Glutamatergic neuron (in vitro differentiated cells): ENCODE measurements at regions not wholly inside any gene's neighbourhood (a gene's known extent, or its start where the extent isn't known, plus 50 kb on each side); places are given as distances from the start of the nearest gene placed in this dataset.

Source experiments
- DNase-seq: peaks from one replicate; pipeline ENCODE4 v3.0.0; 2022
- H3K27ac Mint-ChIP-seq: one replicate; pipeline ENCODE4 v1.8.0; 2020; ENCODE audit warnings: mild to moderate bottlenecking, mixed read lengths, inconsistent platforms; ENCODE audit not compliant: unreplicated experiment
- H3K27me3 Mint-ChIP-seq: one replicate; pipeline ENCODE4 v1.8.0; 2020; ENCODE audit warnings: mild to moderate bottlenecking, moderate library complexity, mixed read lengths, inconsistent platforms; ENCODE audit not compliant: unreplicated experiment
- H3K36me3 Mint-ChIP-seq: one replicate; pipeline ENCODE4 v1.8.0; 2020; ENCODE audit warnings: mild to moderate bottlenecking, mixed read lengths, inconsistent platforms; ENCODE audit not compliant: unreplicated experiment
- H3K4me1 Mint-ChIP-seq: one replicate; pipeline ENCODE4 v1.8.0; 2020; ENCODE audit warnings: mild to moderate bottlenecking, low read depth, mixed read lengths, inconsistent platforms; ENCODE audit not compliant: unreplicated experiment
- H3K4me3 Mint-ChIP-seq: one replicate; pipeline ENCODE4 v1.8.0; 2020; ENCODE audit warnings: mild to moderate bottlenecking, mixed read lengths, inconsistent platforms; ENCODE audit not compliant: unreplicated experiment
- H3K9me3 Mint-ChIP-seq: one replicate; pipeline ENCODE4 v1.8.0; 2020; ENCODE audit warnings: mild to moderate bottlenecking, moderate library complexity, mixed read lengths, inconsistent platforms; ENCODE audit not compliant: unreplicated experiment
- CTCF ChIP-seq: fragments of 200-600 bp; sonication (generic); IDR thresholded peaks from one replicate; pipeline ENCODE4 v1.5.0; 2021; ENCODE audit not compliant: partially characterized antibody, unreplicated experiment

- Mint-ChIP-seq H3K27ac (no peak overlapping the region), H3K4me3 (no peak overlapping the region), H3K36me3 (peaks cover 3% of the 10 kb centered on the region), H3K4me1 (peaks cover 30% of the 10 kb centered on the region), H3K27me3 (no peaks in the 10 kb centered on the region), H3K9me3 (peaks cover 6% of the 10 kb centered on the region)
- no peak for TF ChIP-seq CTCF
- DNase-seq, result no peak
Observed at GRCh38 chr6:62615366-62616015, 329.5 kb upstream of the KHDRBS2 start.

- Mint-ChIP-seq H3K27me3 (peaks cover 2% of the 10 kb centered on the region), H3K36me3 (peaks cover 6% of the 10 kb centered on the region), H3K4me3 (no peak overlapping the region), H3K9me3 (peaks cover 12% of the 10 kb centered on the region), H3K4me1 (peaks cover 37% of the 10 kb centered on the region), H3K27ac (no peak overlapping the region)
- peak; percentile 9 for TF ChIP-seq CTCF
- DNase-seq, result no peak
Observed at GRCh38 chr6:62614442-62614841, 328.4 kb upstream of the KHDRBS2 start.

GRCh38 chr6:62613928-62614327, 327.9 kb upstream of the KHDRBS2 start:
- Mint-ChIP-seq H3K27me3 (peaks cover 2% of the 10 kb centered on the region), H3K4me3 (no peak overlapping the region), H3K9me3 (peaks cover 12% of the 10 kb centered on the region), H3K27ac (peak overlapping the region; percentile 31), H3K36me3 (peaks cover 6% of the 10 kb centered on the region), H3K4me1 (peaks cover 42% of the 10 kb centered on the region)
- no peak for DNase-seq
- TF ChIP-seq CTCF, result no peak

GRCh38 chr6:62612471-62612870, 326.4 kb upstream of the KHDRBS2 start:
- no peak for TF ChIP-seq CTCF
- peak overlapping the region; percentile 90 for H3K27ac Mint-ChIP-seq
- peaks cover 6% of the 10 kb centered on the region for H3K36me3 Mint-ChIP-seq
- DNase-seq, result peak; percentile 27
- H3K27me3 Mint-ChIP-seq, result peaks cover 2% of the 10 kb centered on the region
- H3K4me3 Mint-ChIP-seq, result peak overlapping the region; percentile 37
- H3K4me1 Mint-ChIP-seq, result peaks cover 42% of the 10 kb centered on the region
- H3K9me3 Mint-ChIP-seq, result peaks cover 12% of the 10 kb centered on the region

- no peak for TF ChIP-seq CTCF
- Mint-ChIP-seq H3K4me1 (no peaks in the 10 kb centered on the region), H3K27ac (no peak overlapping the region), H3K4me3 (no peak overlapping the region), H3K27me3 (no peaks in the 10 kb centered on the region), H3K36me3 (no peaks in the 10 kb centered on the region), H3K9me3 (no peaks in the 10 kb centered on the region)
- no peak for DNase-seq
Observed at GRCh38 chr6:62570372-62570771, 284.3 kb upstream of the KHDRBS2 start.
